Lung (tissue), 11 donors: ENCODE measurements at regions not wholly inside any gene's neighbourhood (a gene's known extent, or its start where the extent isn't known, plus 50 kb on each side); places are given as distances from the start of the nearest gene placed in this dataset.

Experiments
- ATAC-seq: fragments of 200-7000 bp; cut with Tn5 transposase; one replicate; pipeline ENCODE4 v1.9.1; 2020; ENCODE audit warnings: moderate number of reproducible peaks; ENCODE audit not compliant: insufficient read depth, low FRiP score
- DNase-seq, 3 donors: peaks; one replicate each; pipeline ENCODE4 v3.0.0-alpha.2; 2013 to 2017
- H3K27ac ChIP-seq, 2 donors: one replicate each; pipeline ENCODE4 v1.5.1; 2013; ENCODE audit warnings: mild to moderate bottlenecking in 2 of 2, moderate library complexity in 2 of 2, control low read depth in 1 of 2, inconsistent platforms in 1 of 2, low read depth in 1 of 2, low read length in 1 of 2
- H3K27me3 ChIP-seq, 3 donors: one replicate each; pipeline ENCODE4 v1.5.1; 2013; ENCODE audit warnings: low read length in 2 of 3; ENCODE audit not compliant: control insufficient read depth in 3 of 3, insufficient read depth in 3 of 3
- H3K36me3 ChIP-seq, 4 donors: one replicate each; pipeline ENCODE4 v1.5.1; 2013; ENCODE audit warnings: low read length in 4 of 4, mild to moderate bottlenecking in 1 of 4, moderate library complexity in 1 of 4; ENCODE audit not compliant: control insufficient read depth in 4 of 4, insufficient read depth in 4 of 4
- H3K4me1 ChIP-seq, 5 donors: one replicate each; pipeline ENCODE4 v1.5.1; 2013; ENCODE audit warnings: low read length in 5 of 5, mild to moderate bottlenecking in 2 of 5, moderate library complexity in 1 of 5; ENCODE audit not compliant: control insufficient read depth in 5 of 5, insufficient read depth in 5 of 5
- H3K4me3 ChIP-seq: one replicate; pipeline ENCODE4 v1.5.1; 2013; ENCODE audit warnings: mild to moderate bottlenecking, control low read depth, moderate library complexity
- H3K9ac ChIP-seq, 2 donors: one replicate each; pipeline ENCODE4 v1.5.1; 2013; ENCODE audit warnings: low read length in 2 of 2, control low read depth in 1 of 2; ENCODE audit not compliant: insufficient read depth in 1 of 2
- H3K9me3 ChIP-seq, 4 donors: one replicate each; pipeline ENCODE4 v1.5.1; 2013; ENCODE audit warnings: low read length in 3 of 4, mild to moderate bottlenecking in 1 of 4, moderate library complexity in 1 of 4; ENCODE audit not compliant: control insufficient read depth in 4 of 4, insufficient read depth in 3 of 4
- WGBS, 2 donors: extraction: QIAGEN DNeasy Blood & Tissue Kit; methylation state at CpG; one replicate each; pipeline ENCODE4 v1.1.7; 2013; 5-methylcytosine and 5-hydroxymethylcytosine counted together
- TF ChIP-seq, protein P1 (sequence below): IDR thresholded peaks from 2 replicates; pipeline ENCODE4 v1.5.1; 2012; ENCODE audit warnings: mild to moderate bottlenecking; ENCODE audit errors: control extremely low read depth, extremely low read depth
- donor health status: control.
- donor health status: control.
- donor health status: Bipolar disorder and iron deficiency.
- donor health status: healthy.
- donor health status: DM: yes; HTN: yes; CAD: no.

GRCh38 chr6:16819752-16820151, 58.5 kb upstream of the ATXN1 start:
- 91 to 97% methylated on average over 3 of the region's 3 CpGs for WGBS, 2 donors
- H3K9ac ChIP-seq = no peak overlapping the region
- no peak for ATAC-seq

DNA sequence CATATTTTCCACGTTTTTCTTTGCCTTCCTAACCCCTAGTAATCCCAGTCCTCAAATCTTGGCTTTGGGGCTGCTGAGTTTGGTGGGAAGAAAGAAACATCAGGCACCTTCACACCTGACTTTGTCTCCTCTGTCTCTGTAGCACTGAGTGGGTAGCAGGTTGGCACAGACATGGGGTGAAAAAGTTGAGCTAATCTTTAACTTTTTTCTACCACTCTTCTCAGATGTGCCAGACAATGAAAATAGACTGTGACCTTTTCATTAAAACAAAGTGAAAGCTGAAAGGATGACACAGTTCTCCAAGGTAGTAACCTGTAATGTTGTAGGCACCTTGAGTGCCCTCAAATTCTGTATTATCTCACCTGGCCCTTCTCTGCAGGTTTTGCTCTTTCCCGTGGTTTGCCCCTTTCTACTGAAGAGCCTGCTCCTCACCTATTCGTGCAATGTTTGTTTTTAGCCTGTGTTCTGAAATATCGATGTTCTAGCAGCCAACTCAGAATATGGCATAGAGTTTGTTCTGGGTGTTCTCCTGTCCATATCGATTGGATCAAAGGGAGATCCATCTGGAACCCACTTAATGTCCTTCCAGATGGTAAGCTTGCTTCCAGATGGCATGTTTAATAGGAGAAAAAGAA, 57.8 kb upstream of the ATXN1 start:
- DNase-seq (no peak), ATAC-seq (no peak)
- H3K9ac ChIP-seq = no peak overlapping the region
- H3K9me3 ChIP-seq = no peaks in the 10 kb centered on the region
- TF ChIP-seq, protein P1, sequence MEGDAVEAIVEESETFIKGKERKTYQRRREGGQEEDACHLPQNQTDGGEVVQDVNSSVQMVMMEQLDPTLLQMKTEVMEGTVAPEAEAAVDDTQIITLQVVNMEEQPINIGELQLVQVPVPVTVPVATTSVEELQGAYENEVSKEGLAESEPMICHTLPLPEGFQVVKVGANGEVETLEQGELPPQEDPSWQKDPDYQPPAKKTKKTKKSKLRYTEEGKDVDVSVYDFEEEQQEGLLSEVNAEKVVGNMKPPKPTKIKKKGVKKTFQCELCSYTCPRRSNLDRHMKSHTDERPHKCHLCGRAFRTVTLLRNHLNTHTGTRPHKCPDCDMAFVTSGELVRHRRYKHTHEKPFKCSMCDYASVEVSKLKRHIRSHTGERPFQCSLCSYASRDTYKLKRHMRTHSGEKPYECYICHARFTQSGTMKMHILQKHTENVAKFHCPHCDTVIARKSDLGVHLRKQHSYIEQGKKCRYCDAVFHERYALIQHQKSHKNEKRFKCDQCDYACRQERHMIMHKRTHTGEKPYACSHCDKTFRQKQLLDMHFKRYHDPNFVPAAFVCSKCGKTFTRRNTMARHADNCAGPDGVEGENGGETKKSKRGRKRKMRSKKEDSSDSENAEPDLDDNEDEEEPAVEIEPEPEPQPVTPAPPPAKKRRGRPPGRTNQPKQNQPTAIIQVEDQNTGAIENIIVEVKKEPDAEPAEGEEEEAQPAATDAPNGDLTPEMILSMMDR = no peak
- no peaks in the 10 kb centered on the region for H3K36me3 ChIP-seq
- H3K27ac ChIP-seq = no peak overlapping the region
- no peaks in the 10 kb centered on the region for H3K4me1 ChIP-seq
- H3K27me3 ChIP-seq = no peaks in the 10 kb centered on the region
- 69 to 86% methylated on average over 5 of the region's 5 CpGs for WGBS, 2 donors
- H3K4me3 ChIP-seq = no peak overlapping the region

More at GRCh38 chr6:16819752-16820151, 58.5 kb upstream of the ATXN1 start:
- H3K4me3 ChIP-seq = no peak overlapping the region
- TF ChIP-seq, protein P1 = no peak
- no peaks in the 10 kb centered on the region for H3K27me3 ChIP-seq
- H3K27ac ChIP-seq = no peak overlapping the region
- no peaks in the 10 kb centered on the region for H3K9me3 ChIP-seq
- no peaks in the 10 kb centered on the region for H3K36me3 ChIP-seq
- no peak for DNase-seq
- H3K4me1 ChIP-seq = no peaks in the 10 kb centered on the region

GRCh38 chr6:16817594-16817993, 56.3 kb upstream of the ATXN1 start:
- no peak for DNase-seq
- 89 to 99% methylated on average over 3 of the region's 3 CpGs for WGBS, 2 donors
- Histone ChIP-seq H3K9ac (no peak overlapping the region), H3K4me3 (no peak overlapping the region), H3K27ac (no peak overlapping the region), H3K36me3 (no peaks in the 10 kb centered on the region), H3K9me3 (peaks cover 0 to 6% (median 0%) of the 10 kb centered on the region in 4 donors), H3K4me1 (no peaks in the 10 kb centered on the region), H3K27me3 (no peaks in the 10 kb centered on the region)
- TF ChIP-seq, protein P1 = no peak
- ATAC-seq = no peak

GRCh38 chr6:16816891-16817290, 55.6 kb upstream of the ATXN1 start:
- ATAC-seq (no peak), DNase-seq (no peak)
- H3K36me3 ChIP-seq = no peaks in the 10 kb centered on the region
- 69 to 83% methylated on average over 3 of the region's 3 CpGs for WGBS, 2 donors
- no peak overlapping the region for H3K27ac ChIP-seq
- no peak overlapping the region for H3K9ac ChIP-seq
- TF ChIP-seq, protein P1 = no peak
- H3K27me3 ChIP-seq = no peaks in the 10 kb centered on the region
- no peak overlapping the region for H3K4me3 ChIP-seq
- H3K4me1 ChIP-seq = no peaks in the 10 kb centered on the region
- H3K9me3 ChIP-seq = peaks cover 0 to 9% (median 0%) of the 10 kb centered on the region in 4 donors
